Fibroblast of skin of back (primary cell): ENCODE measurements at regions not wholly inside any gene's neighbourhood (a gene's known extent, or its start where the extent isn't known, plus 50 kb on each side); places are given as distances from the start of the nearest gene placed in this dataset.
A peak's percentile ranks its signal among the peaks of the same experiment; 100 is the strongest.

Experiments used
- DNase-seq: peaks from one replicate; pipeline ENCODE4 v3.0.0-alpha.2; 2013

DNA sequence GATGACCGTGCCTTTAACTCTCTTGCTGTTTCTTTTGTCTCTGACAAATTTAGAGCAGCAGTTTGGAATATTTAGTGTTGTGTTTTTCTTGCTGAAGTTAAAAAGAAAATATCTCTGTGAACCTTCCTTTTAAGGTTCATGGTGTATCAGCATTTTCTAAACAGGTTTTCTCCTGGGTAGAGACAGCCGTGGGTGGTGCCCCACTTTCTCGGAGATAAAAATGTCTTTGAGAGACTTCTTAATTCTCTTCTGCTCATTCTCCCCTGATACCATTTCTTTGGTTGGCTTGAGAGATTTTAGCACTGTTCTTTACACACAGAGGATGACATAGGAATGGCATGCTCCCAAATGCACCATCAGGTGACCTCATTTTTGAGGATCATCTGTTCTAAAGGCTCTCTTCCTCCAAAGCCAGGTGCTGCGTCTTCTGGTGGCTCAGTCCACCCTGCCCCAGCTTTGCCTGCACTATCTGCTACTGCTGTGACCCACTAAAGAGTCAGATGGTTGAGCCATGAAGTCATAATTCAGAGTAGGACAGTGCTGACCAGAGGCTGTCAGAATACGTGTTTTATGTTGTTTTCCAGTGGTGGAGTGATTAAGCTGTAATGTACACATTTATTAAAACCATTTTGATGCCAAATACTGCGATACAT lies 90.3 kb upstream of the SLC10A2 start:
- no peak for DNase-seq

DNA sequence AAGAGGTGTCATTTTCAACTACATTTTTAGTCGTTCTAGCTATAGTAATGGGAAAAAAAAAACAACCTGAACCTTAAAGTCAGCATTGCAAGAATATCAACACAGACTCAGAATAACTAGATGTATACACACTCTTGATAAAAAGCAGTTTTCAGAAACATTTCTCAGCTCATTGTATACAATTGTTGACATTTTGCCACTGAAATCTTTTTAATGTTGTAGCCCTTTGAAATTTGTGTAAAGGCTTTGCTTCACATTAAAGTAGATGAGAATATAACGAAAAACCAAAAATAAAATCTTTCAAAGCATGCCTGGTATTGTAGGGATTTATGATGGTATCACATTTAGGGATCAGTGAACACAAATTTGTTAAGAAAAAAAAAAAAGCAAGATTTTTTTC lies 87.2 kb upstream of the SLC10A2 start:
- no peak for DNase-seq

DNA sequence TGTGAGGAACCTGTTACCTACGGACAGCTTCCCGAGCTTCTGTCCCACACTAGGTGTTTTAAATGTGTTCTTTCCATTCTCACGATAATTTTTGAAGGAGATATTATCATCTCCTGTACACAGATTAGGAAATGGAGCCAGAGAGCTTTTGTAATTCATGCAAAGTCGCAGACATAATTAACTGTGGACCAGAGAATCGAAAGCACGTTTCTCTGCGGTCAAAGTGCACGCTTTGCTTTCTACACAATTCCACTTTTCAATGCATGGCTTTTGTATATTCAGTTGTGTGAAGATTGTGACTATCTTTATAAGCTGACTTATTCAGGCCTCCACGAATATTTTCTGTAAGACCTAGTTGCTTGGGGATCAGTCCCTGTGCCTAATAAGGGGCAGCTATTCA lies 81.7 kb upstream of the SLC10A2 start:
- DNase-seq = no peak

DNA sequence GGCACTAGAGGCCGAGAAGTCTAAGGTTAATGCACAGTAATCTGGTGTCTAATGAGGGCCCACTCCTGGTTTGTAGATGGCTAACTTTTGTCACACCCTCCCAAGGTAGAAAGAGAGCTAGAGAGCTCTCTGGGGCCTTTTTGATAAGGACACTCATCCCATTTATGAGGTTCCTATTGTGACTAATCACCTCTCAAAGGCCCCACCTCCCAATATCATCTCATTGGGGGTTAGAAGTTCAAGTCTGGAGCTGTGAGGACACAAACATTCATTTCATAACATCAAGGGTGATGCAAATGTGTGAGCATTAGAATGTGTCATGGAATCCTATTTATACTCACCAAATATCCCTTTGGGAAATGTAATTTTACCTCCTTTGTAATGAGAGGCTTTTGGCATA lies 79.2 kb upstream of the SLC10A2 start:
- DNase-seq = no peak

DNA sequence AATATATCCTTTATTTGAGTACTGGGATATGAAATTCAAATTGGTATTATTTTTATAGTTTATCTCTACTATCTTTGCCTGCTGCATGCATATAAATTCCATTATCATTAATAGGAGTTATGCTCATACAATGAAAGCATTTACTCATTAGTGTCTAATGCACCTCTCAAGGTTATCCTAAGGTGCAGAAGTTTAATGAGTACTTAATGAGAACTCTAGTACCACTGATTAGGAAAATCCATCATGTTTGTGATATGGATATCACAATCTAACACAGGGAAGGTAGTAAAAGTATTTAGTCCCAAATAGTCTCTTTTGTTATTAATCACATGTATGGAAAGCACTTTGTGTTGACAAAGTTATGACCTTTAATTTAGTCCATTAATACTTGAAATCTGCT lies 77.2 kb upstream of the SLC10A2 start:
- no peak for DNase-seq

DNA sequence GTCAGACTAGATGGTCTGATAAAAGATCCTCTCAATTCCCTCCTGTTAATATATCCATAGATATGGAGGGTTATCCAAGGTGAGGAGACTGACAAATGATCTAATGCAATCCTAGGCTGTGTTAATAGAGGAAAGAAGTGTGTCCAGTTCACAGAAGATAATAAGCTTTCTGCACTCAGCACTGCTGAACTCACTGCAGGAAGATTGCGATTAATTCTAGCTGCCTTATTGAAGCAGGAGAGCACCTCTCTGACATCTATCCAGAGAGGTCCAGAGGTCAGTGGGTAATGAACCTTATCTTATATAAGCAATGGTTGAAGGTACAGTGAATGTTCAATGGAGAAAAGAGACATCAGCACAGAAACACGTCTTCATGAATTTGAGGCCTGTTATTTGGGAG lies 75.9 kb upstream of the SLC10A2 start:
- no peak for DNase-seq

DNA sequence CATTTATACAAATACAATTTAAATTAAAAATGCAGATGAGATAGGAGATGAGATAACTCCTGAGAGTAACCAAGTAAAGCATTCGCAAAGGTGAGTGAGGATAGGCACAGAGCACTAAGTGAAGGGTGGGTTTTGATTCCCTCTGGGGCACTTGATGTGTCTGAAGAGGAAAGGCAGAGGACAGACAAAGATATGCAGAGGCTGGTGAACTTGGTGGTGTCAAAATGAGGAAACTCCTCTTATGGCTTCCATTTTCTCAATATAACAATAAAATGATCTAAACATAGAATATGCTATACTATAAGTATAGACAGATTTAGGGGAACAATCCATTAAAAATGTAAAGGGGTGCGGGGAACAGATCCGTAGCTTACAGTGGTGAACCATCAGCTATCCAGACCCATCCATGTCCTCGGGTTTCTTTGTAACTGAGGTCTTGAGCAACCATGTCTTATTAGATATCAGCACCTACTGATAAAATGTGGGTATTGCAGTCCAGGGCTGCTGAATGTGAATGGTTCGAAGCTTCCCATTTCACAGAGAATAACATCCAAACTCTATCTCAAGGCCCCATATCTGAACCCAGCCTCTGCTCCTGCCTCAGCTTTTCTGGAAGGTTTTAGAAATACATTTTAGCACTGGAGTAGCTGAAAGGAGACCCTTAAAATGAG lies 73.9 kb upstream of the SLC10A2 start:
- peak; percentile 4 for DNase-seq

DNA sequence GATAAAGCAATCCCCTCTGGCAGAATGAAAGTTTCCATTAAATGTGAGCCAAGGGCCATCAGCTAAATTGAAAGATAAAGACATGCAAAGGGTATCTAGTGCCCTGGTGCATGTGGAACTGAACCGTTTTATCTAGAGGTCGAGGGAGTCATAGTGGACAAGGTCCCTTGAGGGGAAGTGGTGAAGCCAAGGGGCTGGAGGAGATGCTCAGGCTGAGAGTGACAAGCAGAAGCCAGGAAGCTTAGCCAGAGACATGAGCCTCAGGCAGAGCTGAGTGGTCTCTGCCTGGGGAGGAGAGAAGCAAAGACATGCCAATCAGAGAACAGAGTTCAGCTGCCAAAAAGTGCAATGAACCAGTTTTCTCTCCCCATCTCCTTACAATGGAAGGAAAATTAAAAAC lies 68.1 kb upstream of the SLC10A2 start:
- no peak for DNase-seq

DNA sequence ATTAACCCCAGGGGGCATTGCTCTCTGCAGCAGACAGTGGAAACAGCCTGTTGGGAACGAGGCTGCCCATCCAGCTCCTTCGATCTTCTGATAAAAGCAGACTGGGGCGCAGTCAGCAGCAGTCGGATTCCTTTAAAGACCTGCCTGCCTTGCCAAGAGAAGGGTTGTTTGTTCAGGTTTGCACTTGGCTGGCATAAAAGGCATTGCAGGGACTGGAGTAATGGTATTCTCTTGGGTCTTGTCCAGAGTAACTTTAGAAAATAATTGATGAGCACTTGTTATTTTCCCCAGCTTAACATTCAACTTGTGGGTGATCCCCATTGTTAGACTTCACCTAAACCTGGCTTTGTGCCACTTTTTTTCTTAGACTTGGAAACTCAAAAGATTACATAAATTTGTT lies 67.3 kb upstream of the SLC10A2 start:
- no peak for DNase-seq

DNA sequence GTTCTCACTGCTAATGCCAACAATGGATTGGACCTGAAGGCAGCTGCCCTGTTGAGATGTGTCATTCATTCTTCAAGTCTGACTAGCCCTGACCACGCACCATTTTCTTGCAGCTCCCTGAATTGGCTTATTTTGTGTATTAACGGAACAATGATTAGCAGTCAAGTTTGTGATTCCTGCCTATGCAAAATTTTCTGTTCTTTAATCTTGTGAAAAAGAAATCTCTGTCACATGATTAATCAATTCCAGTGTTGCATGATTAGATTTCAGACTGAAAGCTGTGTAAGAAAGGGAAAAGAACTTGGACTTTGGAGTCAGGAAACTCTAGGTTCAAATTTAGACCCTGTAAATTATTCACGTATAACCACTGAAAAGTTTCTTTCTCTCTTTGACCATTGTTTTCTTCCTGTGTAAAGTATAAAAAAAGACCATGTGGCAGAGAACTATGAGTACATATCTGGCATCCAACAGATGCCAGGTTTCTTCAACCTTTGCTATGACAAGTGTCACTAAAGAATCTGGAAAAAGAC lies 64.5 kb upstream of the SLC10A2 start:
- DNase-seq = no peak

DNA sequence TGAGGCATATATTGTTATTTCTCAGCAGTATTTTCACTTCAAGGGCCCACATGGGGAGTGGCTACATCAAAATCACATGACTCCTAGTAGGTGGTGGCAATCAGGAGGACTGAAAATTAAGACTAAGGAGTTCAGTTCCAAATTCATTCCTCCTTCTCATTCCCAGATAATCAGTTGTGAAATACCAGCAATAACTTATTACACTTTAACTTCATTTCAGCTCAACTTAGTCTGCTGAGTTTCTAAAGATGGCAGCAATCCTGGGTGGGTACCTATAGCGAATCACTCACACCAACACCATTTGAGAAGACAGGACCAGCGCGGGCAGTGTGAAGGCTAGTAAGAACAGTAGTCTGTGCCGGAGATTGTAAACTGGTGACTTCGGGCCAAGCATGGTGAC lies 63.9 kb upstream of the SLC10A2 start:
- no peak for DNase-seq
